ENCODE measurements at regions not wholly inside any gene's neighbourhood (a gene's known extent, or its start where the extent isn't known, plus 50 kb on each side); places are given as distances from the start of the nearest gene placed in this dataset.
"Not testable (repeated sequence)": the region's sequence is repeated elsewhere in the genome, so short reads cannot be mapped to it uniquely, and the experiment has no call there.

DNA sequence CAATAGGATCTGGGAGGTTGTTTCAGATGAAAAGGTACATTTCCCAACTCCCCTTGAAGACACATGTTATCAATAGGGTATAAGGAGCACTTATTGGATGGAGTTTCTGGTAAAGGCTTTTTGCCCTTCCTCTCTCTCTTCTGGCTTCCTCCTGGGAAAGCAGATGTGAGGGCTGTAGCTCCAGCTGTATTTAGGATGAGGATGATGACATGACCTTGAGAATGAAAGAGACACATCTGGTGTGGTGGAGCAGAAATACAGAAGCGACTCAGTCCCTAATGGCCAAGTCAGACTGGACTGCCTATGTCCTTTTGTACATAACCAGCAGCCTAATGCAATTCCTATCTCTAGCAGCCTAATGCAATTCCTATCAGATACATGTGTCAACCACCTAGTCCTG lies 100.9 kb upstream of the NXPH2 start:
- no peak for TF ChIP-seq CTCF (IDR thresholded peaks at IDR 0.05; ENCODE audit: partially characterized antibody, unreplicated experiment)
- DNase-seq, result no peak
- Mint-ChIP-seq H3K27me3 (ENCODE audit: unreplicated experiment) (no peaks in the 10 kb centered on the region), H3K9me3 (ENCODE audit: unreplicated experiment) (no peaks in the 10 kb centered on the region), H3K27ac (ENCODE audit: unreplicated experiment) (no peak overlapping the region), H3K4me3 (ENCODE audit: unreplicated experiment) (no peak overlapping the region), H3K4me1 (ENCODE audit: low read depth, unreplicated experiment) (peaks cover 9% of the 10 kb centered on the region), H3K36me3 (ENCODE audit: unreplicated experiment) (no peaks in the 10 kb centered on the region)

DNA sequence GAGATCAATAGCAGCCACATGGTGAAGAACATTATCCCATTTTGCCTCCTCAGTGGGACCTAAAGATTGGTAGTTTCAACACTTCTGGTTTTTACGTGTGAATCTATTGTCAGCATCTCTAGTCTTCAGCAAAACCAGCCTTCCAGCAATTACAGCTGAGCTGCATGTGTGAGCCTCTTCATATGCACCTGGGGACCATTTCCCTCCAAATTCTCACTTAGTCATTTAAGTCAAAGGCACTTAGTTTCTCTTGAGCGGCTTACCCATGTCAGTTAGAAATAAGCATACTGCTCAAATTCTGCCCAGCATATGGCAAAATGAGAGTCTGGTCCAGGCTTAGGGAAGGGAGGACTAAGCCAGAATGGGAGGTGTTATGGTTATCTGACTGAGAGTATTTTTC lies 99.7 kb upstream of the NXPH2 start:
- no peaks in the 10 kb centered on the region for H3K9me3 Mint-ChIP-seq (ENCODE audit: unreplicated experiment)
- no peak for DNase-seq
- H3K27me3 Mint-ChIP-seq (ENCODE audit: unreplicated experiment), result no peaks in the 10 kb centered on the region
- H3K27ac Mint-ChIP-seq (ENCODE audit: unreplicated experiment), result no peak overlapping the region
- peaks cover 9% of the 10 kb centered on the region for H3K4me1 Mint-ChIP-seq (ENCODE audit: low read depth, unreplicated experiment)
- TF ChIP-seq CTCF (IDR thresholded peaks at IDR 0.05; ENCODE audit: partially characterized antibody, unreplicated experiment), result no peak
- H3K4me3 Mint-ChIP-seq (ENCODE audit: unreplicated experiment), result no peak overlapping the region
- H3K36me3 Mint-ChIP-seq (ENCODE audit: unreplicated experiment), result no peaks in the 10 kb centered on the region

- no peak overlapping the region for H3K27ac Mint-ChIP-seq (ENCODE audit: unreplicated experiment)
- TF ChIP-seq CTCF (IDR thresholded peaks at IDR 0.05; ENCODE audit: partially characterized antibody, unreplicated experiment), result no peak
- peaks cover 9% of the 10 kb centered on the region for H3K4me1 Mint-ChIP-seq (ENCODE audit: low read depth, unreplicated experiment)
- H3K36me3 Mint-ChIP-seq (ENCODE audit: unreplicated experiment), result no peaks in the 10 kb centered on the region
- no peaks in the 10 kb centered on the region for H3K27me3 Mint-ChIP-seq (ENCODE audit: unreplicated experiment)
- no peak overlapping the region for H3K4me3 Mint-ChIP-seq (ENCODE audit: unreplicated experiment)
- H3K9me3 Mint-ChIP-seq (ENCODE audit: unreplicated experiment), result peaks cover 2% of the 10 kb centered on the region
- no peak for DNase-seq
These were observed 97.2 kb upstream of the NXPH2 start for GRCh38 chr2:138877421-138877820.

DNA sequence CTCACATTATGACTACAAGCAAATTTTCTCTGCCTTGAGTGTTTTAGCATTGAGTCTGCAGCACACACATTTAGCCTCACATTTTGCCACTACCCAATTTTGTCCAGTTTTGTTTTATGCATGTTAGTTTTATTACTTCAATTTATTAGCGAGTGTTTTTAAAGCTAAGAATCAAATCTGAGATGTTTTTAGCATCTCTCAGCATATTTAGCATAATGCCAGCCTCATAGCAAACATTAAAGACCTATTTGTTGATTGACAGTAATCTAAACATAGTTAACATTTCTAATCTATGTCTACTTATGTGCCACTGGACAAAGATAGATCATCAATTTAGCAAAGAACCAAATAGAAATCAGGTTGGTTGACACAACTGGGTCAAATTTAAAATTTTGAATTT lies 94.1 kb upstream of the NXPH2 start:
- peaks cover 3% of the 10 kb centered on the region for H3K4me1 Mint-ChIP-seq (ENCODE audit: low read depth, unreplicated experiment)
- peaks cover 2% of the 10 kb centered on the region for H3K9me3 Mint-ChIP-seq (ENCODE audit: unreplicated experiment)
- no peak overlapping the region for H3K4me3 Mint-ChIP-seq (ENCODE audit: unreplicated experiment)
- no peak for TF ChIP-seq CTCF (IDR thresholded peaks at IDR 0.05; ENCODE audit: partially characterized antibody, unreplicated experiment)
- DNase-seq, result no peak
- H3K27me3 Mint-ChIP-seq (ENCODE audit: unreplicated experiment), result no peaks in the 10 kb centered on the region
- H3K27ac Mint-ChIP-seq (ENCODE audit: unreplicated experiment), result no peak overlapping the region
- no peaks in the 10 kb centered on the region for H3K36me3 Mint-ChIP-seq (ENCODE audit: unreplicated experiment)

DNA sequence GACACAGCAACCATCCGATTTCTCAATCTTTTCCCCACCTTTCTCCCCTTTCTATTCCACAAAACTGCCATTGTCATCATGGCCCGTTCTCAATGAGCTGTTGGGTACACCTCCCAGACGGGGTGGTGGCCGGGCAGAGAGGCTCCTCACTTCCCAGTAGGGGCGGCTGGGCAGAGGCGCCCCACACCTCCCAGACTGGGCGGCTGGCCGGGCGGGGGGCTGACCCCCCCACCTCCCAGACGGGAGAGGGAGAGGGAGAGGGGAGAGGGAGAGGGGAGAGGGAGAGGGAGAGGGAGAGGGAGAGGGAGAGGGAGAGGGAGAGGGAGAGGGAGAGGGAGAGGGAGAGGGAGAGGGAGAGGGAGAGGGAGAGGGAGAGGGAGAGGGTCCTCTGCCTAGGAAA lies 91.9 kb upstream of the NXPH2 start:
- H3K27ac Mint-ChIP-seq (ENCODE audit: unreplicated experiment); H3K4me3 Mint-ChIP-seq (ENCODE audit: unreplicated experiment); DNase-seq; H3K36me3 Mint-ChIP-seq (ENCODE audit: unreplicated experiment); H3K9me3 Mint-ChIP-seq (ENCODE audit: unreplicated experiment); H3K27me3 Mint-ChIP-seq (ENCODE audit: unreplicated experiment); H3K4me1 Mint-ChIP-seq (ENCODE audit: low read depth, unreplicated experiment): not testable (repeated sequence)

DNA sequence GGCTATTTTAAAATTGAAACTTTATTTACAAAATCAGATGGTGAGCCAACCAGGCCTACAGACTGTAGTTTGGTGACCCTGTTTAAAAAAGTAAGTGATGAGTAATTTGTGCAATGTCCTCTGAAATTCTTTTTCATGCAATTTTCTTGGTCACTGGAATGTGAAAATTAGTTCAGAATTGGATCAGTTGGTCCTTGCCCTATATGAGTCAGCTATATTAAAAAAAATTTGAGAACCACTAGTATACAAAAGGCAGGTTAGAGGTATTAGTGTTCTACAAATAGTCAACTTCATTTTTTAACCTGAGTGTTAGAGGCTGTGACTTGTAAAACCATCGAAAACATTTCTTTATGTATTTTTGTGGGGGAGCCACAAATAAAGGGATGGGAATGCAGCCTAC lies 91.1 kb upstream of the NXPH2 start:
- DNase-seq, result no peak
- Mint-ChIP-seq H3K27ac (ENCODE audit: unreplicated experiment) (no peak overlapping the region), H3K9me3 (ENCODE audit: unreplicated experiment) (peaks cover 2% of the 10 kb centered on the region), H3K36me3 (ENCODE audit: unreplicated experiment) (no peaks in the 10 kb centered on the region), H3K27me3 (ENCODE audit: unreplicated experiment) (no peaks in the 10 kb centered on the region), H3K4me1 (ENCODE audit: low read depth, unreplicated experiment) (peaks cover 6% of the 10 kb centered on the region), H3K4me3 (ENCODE audit: unreplicated experiment) (no peak overlapping the region)
- no peak for TF ChIP-seq CTCF (IDR thresholded peaks at IDR 0.05; ENCODE audit: partially characterized antibody, unreplicated experiment)

Data from glutamatergic neuron (in vitro differentiated cells).